CD4-positive, CD25-positive, alpha-beta regulatory T cell (primary cell): ENCODE measurements at regions not wholly inside any gene's neighbourhood (a gene's known extent, or its start where the extent isn't known, plus 50 kb on each side); places are given as distances from the start of the nearest gene placed in this dataset.

Source experiments
- ATAC-seq, 2 donors: fragments of 150-1000 bp; cut with Tn5 transposase; one replicate each; pipeline ENCODE4 v1.10.0; 2021; ENCODE audit warnings: low read depth in 2 of 2, moderate number of reproducible peaks in 2 of 2, moderate library complexity in 1 of 2
- DNase-seq, 3 donors: peaks; one replicate each; pipeline versions ENCODE4 v3.0.0 to v3.0.0-alpha.2; 2012 to 2022; ENCODE audit warnings: mixed read lengths in 1 of 3
- H3K27ac ChIP-seq: one replicate; pipeline ENCODE4 v1.7.0; 2013; ENCODE audit warnings: mild to moderate bottlenecking, low read length; ENCODE audit not compliant: insufficient read depth, poor library complexity, severe bottlenecking
- H3K27me3 ChIP-seq: one replicate; pipeline ENCODE4 v1.7.0; 2013; ENCODE audit warnings: low read length; ENCODE audit not compliant: control insufficient read depth, insufficient read depth
- H3K36me3 ChIP-seq: one replicate; pipeline ENCODE4 v1.7.0; 2013; ENCODE audit warnings: mild to moderate bottlenecking, low read length, moderate library complexity; ENCODE audit not compliant: control insufficient read depth, insufficient read depth
- H3K4me1 ChIP-seq: 2 replicates; pipeline ENCODE4 v1.7.0; 2013; ENCODE audit warnings: mild to moderate bottlenecking, low read length; ENCODE audit not compliant: insufficient read depth, control insufficient read depth, poor library complexity, severe bottlenecking
- H3K4me3 ChIP-seq: one replicate; pipeline ENCODE4 v1.7.0; 2013; ENCODE audit warnings: low read depth, mild to moderate bottlenecking, low read length, moderate library complexity
- H3K9me3 ChIP-seq, 2 experiments: 1 replicate in 1 of 2; 2 replicates in 1 of 2; pipeline ENCODE4 v1.7.0; 2013; ENCODE audit warnings: low read length in 2 of 2, mild to moderate bottlenecking in 1 of 2, moderate library complexity in 1 of 2; ENCODE audit not compliant: control insufficient read depth in 2 of 2
- H3K27ac Mint-ChIP-seq, 3 donors: one replicate each; pipeline ENCODE4 v1.8.0; 2020 to 2022; ENCODE audit warnings: mild to moderate bottlenecking in 3 of 3, mixed read lengths in 3 of 3, moderate library complexity in 2 of 3
- H3K27me3 Mint-ChIP-seq: one replicate; pipeline ENCODE4 v1.8.0; 2022; ENCODE audit warnings: mild to moderate bottlenecking, mixed read lengths
- H3K36me3 Mint-ChIP-seq: one replicate; pipeline ENCODE4 v1.8.0; 2020; ENCODE audit warnings: mixed read lengths
- H3K4me1 Mint-ChIP-seq, 4 donors: one replicate each; pipeline ENCODE4 v1.8.0; 2020 to 2022; ENCODE audit warnings: mixed read lengths in 4 of 4, mild to moderate bottlenecking in 1 of 4
- H3K4me3 Mint-ChIP-seq, 4 donors: one replicate each; pipeline ENCODE4 v1.8.0; 2020 to 2022; ENCODE audit warnings: mild to moderate bottlenecking in 4 of 4, mixed read lengths in 4 of 4, moderate library complexity in 3 of 4
- H3K9me3 Mint-ChIP-seq, 7 donors: one replicate each; pipeline ENCODE4 v1.8.0; 2020 to 2022; ENCODE audit warnings: mixed read lengths in 7 of 7, mild to moderate bottlenecking in 3 of 7, moderate library complexity in 2 of 7

GRCh38 chr4:188197566-188197965 lies 58.3 kb downstream of the TRIML1 start:
- Mint-ChIP-seq H3K36me3 (no peaks in the 10 kb centered on the region), H3K4me1 (peaks cover 0 to 3% (median 0%) of the 10 kb centered on the region in 4 donors), H3K27me3 (no peaks in the 10 kb centered on the region), H3K4me3 (no peak overlapping the region), H3K9me3 (peaks cover 2 to 23% (median 14%) of the 10 kb centered on the region in 7 donors), H3K27ac (no peak overlapping the region)
- Histone ChIP-seq H3K27ac (no peak overlapping the region), H3K4me1 (no peaks in the 10 kb centered on the region), H3K27me3 (no peaks in the 10 kb centered on the region), H3K36me3 (no peaks in the 10 kb centered on the region), H3K4me3 (no peak overlapping the region), H3K9me3 (peaks cover 0 to 3% of the 10 kb centered on the region in 2 experiments)
- DNase-seq (no peak), ATAC-seq (no peak)

GRCh38 chr4:188198982-188199792 lies 59.9 kb downstream of the TRIML1 start:
- H3K4me3 Mint-ChIP-seq = no peak overlapping the region
- H3K4me3 ChIP-seq = no peak overlapping the region
- no peaks in the 10 kb centered on the region for H3K36me3 ChIP-seq
- no peak overlapping the region for H3K27ac ChIP-seq
- peaks cover 0 to 3% (median 0%) of the 10 kb centered on the region in 4 donors for H3K4me1 Mint-ChIP-seq
- no peak for ATAC-seq
- peaks cover 0 to 3% of the 10 kb centered on the region in 2 experiments for H3K9me3 ChIP-seq
- no peaks in the 10 kb centered on the region for H3K27me3 ChIP-seq
- peaks cover 2 to 26% (median 16%) of the 10 kb centered on the region in 7 donors for H3K9me3 Mint-ChIP-seq
- H3K4me1 ChIP-seq = no peaks in the 10 kb centered on the region
- DNase-seq = no peak
- H3K27me3 Mint-ChIP-seq = no peaks in the 10 kb centered on the region
- no peaks in the 10 kb centered on the region for H3K36me3 Mint-ChIP-seq
- no peak overlapping the region for H3K27ac Mint-ChIP-seq

- Histone ChIP-seq H3K27ac (no peak overlapping the region), H3K36me3 (no peaks in the 10 kb centered on the region), H3K4me1 (no peaks in the 10 kb centered on the region), H3K9me3 (peaks cover 0 to 3% of the 10 kb centered on the region in 2 experiments), H3K4me3 (no peak overlapping the region), H3K27me3 (no peaks in the 10 kb centered on the region)
- ATAC-seq (no peak), DNase-seq (no peak)
- peaks cover 0 to 3% (median 0%) of the 10 kb centered on the region in 4 donors for H3K4me1 Mint-ChIP-seq
- no peaks in the 10 kb centered on the region for H3K36me3 Mint-ChIP-seq
- H3K27ac Mint-ChIP-seq = no peak overlapping the region
- peaks cover 2 to 26% (median 15%) of the 10 kb centered on the region in 7 donors for H3K9me3 Mint-ChIP-seq
- no peaks in the 10 kb centered on the region for H3K27me3 Mint-ChIP-seq
- H3K4me3 Mint-ChIP-seq = no peak overlapping the region
Measured at GRCh38 chr4:188201851-188202250, 62.6 kb downstream of the TRIML1 start.

DNA sequence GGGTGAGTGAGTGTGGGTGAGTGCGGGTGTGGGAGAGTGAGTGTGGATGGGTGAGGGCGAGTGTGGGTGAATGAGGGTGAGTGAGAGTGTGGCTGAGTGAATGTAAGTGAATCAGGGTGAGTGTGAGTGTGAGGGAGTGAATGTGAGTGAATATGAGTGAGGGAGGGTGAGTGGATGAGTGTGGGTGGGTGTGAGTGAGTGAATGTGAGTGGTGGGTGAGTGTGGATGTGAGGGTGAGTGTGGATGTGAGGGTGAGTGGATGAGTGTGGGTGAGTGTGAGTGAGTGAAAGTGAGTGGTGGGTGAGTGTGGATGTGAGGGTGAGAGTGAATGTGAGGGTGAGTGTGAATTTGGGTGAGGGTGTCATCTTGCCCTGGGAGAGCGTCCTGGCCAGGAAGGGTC lies 67.5 kb downstream of the TRIML1 start:
- H3K36me3 Mint-ChIP-seq = no peaks in the 10 kb centered on the region

GRCh38 chr4:188214861-188215260 lies 75.6 kb downstream of the TRIML1 start:
- H3K4me1 ChIP-seq = no peaks in the 10 kb centered on the region
- H3K27ac Mint-ChIP-seq = no peak overlapping the region
- H3K4me3 Mint-ChIP-seq = no peak overlapping the region
- H3K27ac ChIP-seq = no peak overlapping the region
- H3K27me3 Mint-ChIP-seq = no peaks in the 10 kb centered on the region
- H3K36me3 ChIP-seq = no peaks in the 10 kb centered on the region
- no peak for DNase-seq
- H3K4me1 Mint-ChIP-seq = no peaks in the 10 kb centered on the region
- H3K4me3 ChIP-seq = no peak overlapping the region
- no peaks in the 10 kb centered on the region for H3K36me3 Mint-ChIP-seq
- peaks cover 3 to 7% of the 10 kb centered on the region in 2 experiments for H3K9me3 ChIP-seq
- no peak for ATAC-seq
- H3K9me3 Mint-ChIP-seq = peaks cover 0 to 11% (median 5%) of the 10 kb centered on the region in 7 donors
- no peaks in the 10 kb centered on the region for H3K27me3 ChIP-seq

More for the DNA sequence above, 67.5 kb downstream of the TRIML1 start:
- DNase-seq (no peak), ATAC-seq (no peak)
- H3K27ac ChIP-seq = no peak overlapping the region
- H3K27me3 Mint-ChIP-seq = no peaks in the 10 kb centered on the region
- H3K9me3 Mint-ChIP-seq = peaks cover 1 to 23% (median 7%) of the 10 kb centered on the region in 7 donors
- H3K4me1 ChIP-seq = no peaks in the 10 kb centered on the region
- H3K4me1 Mint-ChIP-seq = no peaks in the 10 kb centered on the region
- H3K36me3 ChIP-seq = no peaks in the 10 kb centered on the region
- no peak overlapping the region for H3K4me3 Mint-ChIP-seq
- no peak overlapping the region for H3K4me3 ChIP-seq
- peaks cover 0 to 4% of the 10 kb centered on the region in 2 experiments for H3K9me3 ChIP-seq
- H3K27ac Mint-ChIP-seq = no peak overlapping the region
- no peaks in the 10 kb centered on the region for H3K27me3 ChIP-seq

- no peaks in the 10 kb centered on the region for H3K4me1 Mint-ChIP-seq
- peaks cover 3 to 7% of the 10 kb centered on the region in 2 experiments for H3K9me3 ChIP-seq
- peaks cover 0 to 9% (median 5%) of the 10 kb centered on the region in 7 donors for H3K9me3 Mint-ChIP-seq
- H3K4me3 Mint-ChIP-seq = no peak overlapping the region
- no peaks in the 10 kb centered on the region for H3K27me3 ChIP-seq
- no peak for DNase-seq
- no peak overlapping the region for H3K27ac ChIP-seq
- no peak overlapping the region for H3K4me3 ChIP-seq
- H3K27ac Mint-ChIP-seq = no peak overlapping the region
- H3K4me1 ChIP-seq = no peaks in the 10 kb centered on the region
- ATAC-seq = no peak
- H3K36me3 Mint-ChIP-seq = no peaks in the 10 kb centered on the region
- no peaks in the 10 kb centered on the region for H3K36me3 ChIP-seq
- no peaks in the 10 kb centered on the region for H3K27me3 Mint-ChIP-seq
Measured at GRCh38 chr4:188218392-188218791, 79.2 kb downstream of the TRIML1 start.

GRCh38 chr4:188220006-188220405 lies 80.8 kb downstream of the TRIML1 start:
- no peak overlapping the region for H3K27ac Mint-ChIP-seq
- ATAC-seq = no peak

DNA sequence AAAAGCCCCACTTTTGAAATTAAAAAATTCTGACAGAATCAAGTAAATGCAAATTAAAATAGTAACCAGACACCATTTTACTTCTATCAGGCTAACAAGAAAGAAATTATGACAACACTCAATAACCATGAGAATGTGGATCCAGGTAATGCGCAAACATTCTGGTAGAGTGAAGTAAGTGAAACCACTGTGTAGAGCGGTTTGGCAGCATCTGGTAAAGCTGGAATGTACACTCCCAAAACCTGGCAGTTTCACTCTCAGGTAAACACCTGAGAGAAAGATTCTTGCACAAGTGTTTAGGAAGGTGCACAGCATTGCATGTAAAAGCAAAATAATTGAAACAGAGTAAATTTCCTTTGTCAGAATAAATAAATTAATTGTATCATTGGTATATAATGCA lies 81.8 kb downstream of the TRIML1 start:
- H3K27me3 Mint-ChIP-seq = no peaks in the 10 kb centered on the region
- ATAC-seq = no peak
- no peaks in the 10 kb centered on the region for H3K36me3 Mint-ChIP-seq
- H3K9me3 ChIP-seq = peaks cover 0 to 7% of the 10 kb centered on the region in 2 experiments
- no peak overlapping the region for H3K4me3 Mint-ChIP-seq
- no peak overlapping the region for H3K4me3 ChIP-seq
- H3K27me3 ChIP-seq = no peaks in the 10 kb centered on the region
- H3K4me1 Mint-ChIP-seq = no peaks in the 10 kb centered on the region
- no peak overlapping the region for H3K27ac ChIP-seq
- no peaks in the 10 kb centered on the region for H3K4me1 ChIP-seq
- peaks cover 0 to 10% (median 7%) of the 10 kb centered on the region in 7 donors for H3K9me3 Mint-ChIP-seq
- no peak for DNase-seq
- H3K27ac Mint-ChIP-seq = no peak overlapping the region
- no peaks in the 10 kb centered on the region for H3K36me3 ChIP-seq

More at GRCh38 chr4:188220006-188220405, 80.8 kb downstream of the TRIML1 start:
- Mint-ChIP-seq H3K27me3 (no peaks in the 10 kb centered on the region), H3K4me1 (no peaks in the 10 kb centered on the region), H3K4me3 (no peak overlapping the region), H3K36me3 (no peaks in the 10 kb centered on the region), H3K9me3 (peaks cover 0 to 11% (median 3%) of the 10 kb centered on the region in 7 donors)
- no peak for DNase-seq
- Histone ChIP-seq H3K4me3 (no peak overlapping the region), H3K4me1 (no peaks in the 10 kb centered on the region), H3K36me3 (no peaks in the 10 kb centered on the region), H3K9me3 (peaks cover 0 to 7% of the 10 kb centered on the region in 2 experiments), H3K27ac (no peak overlapping the region), H3K27me3 (no peaks in the 10 kb centered on the region)
